K562 (cell line): ENCODE measurements at regions not wholly inside any gene's neighbourhood (a gene's known extent, or its start where the extent isn't known, plus 50 kb on each side); places are given as distances from the start of the nearest gene placed in this dataset.
"Not testable (repeated sequence)": the region's sequence is repeated elsewhere in the genome, so short reads cannot be mapped to it uniquely, and the experiment has no call there.

ENCODE experiments used
- ATAC-seq: fragments of 200-7000 bp; cut with Tn5 transposase; 3 replicates; pipeline ENCODE4 v1.9.1; 2020; ENCODE audit warnings: moderate library complexity
- BruUV-seq: library from RNA; stranded (reverse); fragments of 400-500 nt; replicated peaks from 2 replicates; lab custom pipeline; 2021; lab: Mats Ljungman, UMichigan
- CTCF ChIA-PET: fragments of 300-600 bp; formaldehyde crosslinking; extraction: SDS; loops from one replicate; lab custom pipeline; 2021; ENCODE audit warnings: low intra/inter-chr PET ratio; lab: Yijun Ruan, JAX
- POLR2A ChIA-PET: fragments of 300-600, 350-650 bp; sonication (Branson Sonifier 250); formaldehyde crosslinking; extraction: SDS; loops from one replicate; lab custom pipeline; 2021; ENCODE audit warnings: antibody characterized with exemption, inconsistent platforms; lab: Yijun Ruan, JAX
- DNase-seq, 4 experiments: peaks; one replicate each; pipeline versions ENCODE4 v3.0.0 to v3.0.0-alpha.2; 2011 to 2018; ENCODE audit warnings: low spot score in 3 of 4, mixed read lengths in 3 of 4; ENCODE audit errors: extremely low read depth in 1 of 4
- FAIRE-seq: peaks from 2 replicates; lab custom pipeline; 2011; peaks lifted over from hg19 to GRCh38; lab: Jason Lieb, UNC
- H2AFZ ChIP-seq: 2 replicates; pipeline ENCODE4 v1.6.0; 2011; ENCODE audit warnings: low read depth, low read length, control low read depth, inconsistent platforms
- H3K27ac ChIP-seq: fragments of 200-600 bp; 3 replicates; pipeline ENCODE4 v1.8.0; 2011; ENCODE audit warnings: low read depth, mild to moderate bottlenecking, control low read depth, inconsistent platforms, low read length, moderate library complexity, mixed read lengths; ENCODE audit errors: extremely low read depth
- H3K27me3 ChIP-seq, 2 experiments: fragments of 300-600 bp in 1 of 2; 2 replicates in 1 of 2; 3 replicates in 1 of 2; pipeline versions ENCODE4 v1.6.0 to v1.8.0; 2011; ENCODE audit warnings: inconsistent platforms in 2 of 2, low read length in 2 of 2, mild to moderate bottlenecking in 1 of 2, mixed read lengths in 1 of 2, moderate library complexity in 1 of 2; ENCODE audit not compliant: control insufficient read depth in 2 of 2, insufficient read depth in 2 of 2
- H3K36me3 ChIP-seq: fragments of 300-600 bp; 3 replicates; pipeline ENCODE4 v1.8.0; 2011; ENCODE audit warnings: mild to moderate bottlenecking, low read length, inconsistent platforms; ENCODE audit not compliant: control insufficient read depth, insufficient read depth
- H3K4me1 ChIP-seq, 2 experiments: fragments of 200-600 bp in 1 of 2; replicated peaks in 1 of 2; 2 replicates in 1 of 2; 3 replicates in 1 of 2; pipeline versions ENCODE4 v1.5.1 to v1.8.0; 2011; ENCODE audit warnings: inconsistent platforms in 2 of 2, low read length in 2 of 2, mild to moderate bottlenecking in 1 of 2, mixed read lengths in 1 of 2, moderate library complexity in 1 of 2; ENCODE audit not compliant: control insufficient read depth in 2 of 2, insufficient read depth in 2 of 2
- H3K4me2 ChIP-seq: 2 replicates; pipeline ENCODE4 v1.6.1; 2011; ENCODE audit warnings: low read length, control low read depth, inconsistent platforms, mixed read lengths; ENCODE audit not compliant: insufficient read depth
- H3K4me3 ChIP-seq: fragments of 200-600 bp; sonication (generic), shearing (Covaris generic); 2 replicates; pipeline ENCODE4 v1.5.1; 2016; ENCODE audit warnings: control low read depth, inconsistent platforms
- H3K79me2 ChIP-seq: fragments of 200-600 bp; 3 replicates; pipeline ENCODE4 v1.8.0; 2011; ENCODE audit warnings: low read length, inconsistent platforms; ENCODE audit not compliant: control insufficient read depth, insufficient read depth
- H3K9ac ChIP-seq, 2 experiments: 2 replicates each; pipeline versions ENCODE4 v1.6.0 to v1.6.1; 2011; ENCODE audit warnings: low read depth in 2 of 2, low read length in 2 of 2, control low read depth in 1 of 2, inconsistent platforms in 1 of 2, mild to moderate bottlenecking in 1 of 2, mixed read lengths in 1 of 2; ENCODE audit not compliant: insufficient read depth in 1 of 2
- H3K9me1 ChIP-seq: one replicate; pipeline ENCODE4 v1.6.0; 2011; ENCODE audit warnings: inconsistent platforms, mild to moderate bottlenecking, low read length, moderate library complexity; ENCODE audit not compliant: control insufficient read depth, insufficient read depth
- H3K9me3 ChIP-seq: replicated peaks from 2 replicates; pipeline ENCODE4 v1.5.1; 2011; ENCODE audit warnings: low read depth, low read length, inconsistent platforms; ENCODE audit not compliant: control insufficient read depth, insufficient read depth
- H4K20me1 ChIP-seq: replicated peaks from 2 replicates; pipeline ENCODE4 v1.6.1; 2011; ENCODE audit warnings: low read length, inconsistent platforms, mixed read lengths; ENCODE audit not compliant: control insufficient read depth, insufficient read depth
- BCLAF1 ChIP-seq, 2 experiments: fragments of 450-650 bp in 1 of 2; IDR thresholded peaks; 2 replicates each; pipeline ENCODE4 v1.6.1; 2011 to 2017; ENCODE audit warnings: low read depth in 2 of 2, antibody characterized with exemption in 1 of 2, borderline replicate concordance in 1 of 2, low read length in 1 of 2, mild to moderate bottlenecking in 1 of 2, mixed read lengths in 1 of 2; ENCODE audit not compliant: control insufficient read depth in 1 of 2
- CC2D1A ChIP-seq: fragments of 450-650 bp; IDR thresholded peaks from 2 replicates; pipeline ENCODE4 v1.6.1; 2017; ENCODE audit warnings: mild to moderate bottlenecking
- FUS ChIP-seq: fragments of 200-400 bp; formaldehyde crosslinking; optimal IDR thresholded peaks from 2 replicates; pipeline ENCODE3; 2017; ENCODE audit warnings: low read depth, low read length
- NFXL1 ChIP-seq: fragments of 450-650 bp; formaldehyde crosslinking; IDR thresholded peaks from 2 replicates; pipeline ENCODE4 v1.4.0; 2021; ENCODE audit warnings: mild to moderate bottlenecking
- NFYB ChIP-seq: IDR thresholded peaks from 2 replicates; pipeline ENCODE4 v1.6.1; 2011; ENCODE audit warnings: mild to moderate bottlenecking, moderate library complexity; ENCODE audit not compliant: insufficient read length; ENCODE audit errors: extremely low read depth
- PCBP2 ChIP-seq: fragments of 200-400 bp; formaldehyde crosslinking; IDR thresholded peaks from 2 replicates; pipeline ENCODE4 v1.6.1; 2018; ENCODE audit warnings: low read length, low read depth, mild to moderate bottlenecking, moderate library complexity; ENCODE audit not compliant: poor library complexity, severe bottlenecking
- RFX7 ChIP-seq: fragments of 250-450 bp; sonication (Bioruptor Pico); IDR thresholded peaks from 2 replicates; pipeline ENCODE4 v1.5.1; 2021; ENCODE audit warnings: mild to moderate bottlenecking
- SETDB1 ChIP-seq: IDR thresholded peaks from one replicate; pipeline ENCODE4 v1.6.1; 2012; ENCODE audit warnings: low read length, control low read depth, inconsistent platforms
- TOE1 ChIP-seq, 2 experiments: fragments of 450-650 bp in 1 of 2; sonication (generic) in 1 of 2; formaldehyde crosslinking in 1 of 2; IDR thresholded peaks; 2 replicates each; pipeline versions ENCODE4 v1.7.1 to v1.8.0; 2016 to 2022; ENCODE audit warnings: borderline replicate concordance in 2 of 2, mild to moderate bottlenecking in 2 of 2, antibody characterized with exemption in 1 of 2, inconsistent platforms in 1 of 2, low read depth in 1 of 2, missing genetic modification reagents in 1 of 2, moderate library complexity in 1 of 2
- ZNF77 ChIP-seq: fragments of 250-450 bp; sonication (Bioruptor Pico); IDR thresholded peaks from 2 replicates; pipeline ENCODE4 v1.5.0; 2020
- WGBS: fragments of 100-300 bp; shearing (Covaris generic); methylation state at CpG from one replicate; pipeline ENCODE4 v1.1.6; 2016; ENCODE audit warnings: low coverage, mixed read lengths; ENCODE audit not compliant: insufficient coverage; ENCODE audit errors: missing lambda C conversion rate; 5-methylcytosine and 5-hydroxymethylcytosine counted together
- in situ Hi-C: fragments of 300-500 bp; cut with MboI; formaldehyde crosslinking; loops from 4 replicates; pipeline ENCODE4 v1.15.0; 2018; ENCODE audit warnings: inconsistent platforms, mixed read lengths
- intact Hi-C: fragments of 100-400 bp; cut with micrococcal nuclease; formaldehyde crosslinking; loops from 2 replicates; pipeline ENCODE4 v1.14.2; 2022

DNA sequence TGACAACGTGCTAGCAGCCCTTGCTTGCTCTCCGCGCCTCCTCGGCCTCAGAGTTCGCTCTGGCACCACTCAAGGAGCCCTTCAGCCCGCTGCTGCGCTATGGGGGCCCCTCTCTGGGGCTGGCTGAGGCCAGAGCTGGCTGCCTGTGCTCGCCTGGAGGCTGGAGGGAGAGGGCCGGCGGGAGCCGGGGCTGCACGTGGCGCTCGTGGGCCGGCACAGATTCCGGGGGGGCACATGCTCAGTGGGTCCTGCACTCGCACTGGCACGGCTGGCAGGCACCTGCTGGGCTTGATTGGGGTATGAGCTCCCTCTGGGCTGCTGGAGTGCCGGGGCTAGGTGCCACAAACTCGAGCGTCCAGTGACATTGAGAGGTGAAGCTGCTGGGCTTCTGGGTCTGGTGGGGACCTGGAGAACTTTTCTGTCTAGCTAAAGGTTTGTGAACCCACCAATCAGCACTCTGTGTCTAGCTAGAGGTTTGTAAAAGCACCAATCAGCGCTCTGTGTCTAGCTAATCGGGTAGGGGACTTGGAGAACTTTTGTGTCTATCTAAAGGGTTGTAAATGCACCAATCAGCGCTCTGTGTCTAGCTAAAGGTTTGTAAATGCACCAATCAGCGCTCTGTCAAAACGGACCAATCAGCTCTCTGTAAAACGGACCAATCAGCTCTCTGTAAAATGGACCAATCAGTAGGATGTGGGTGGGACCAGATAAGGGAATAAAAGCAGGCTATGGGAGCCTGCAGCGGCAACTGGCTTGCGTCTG, 119.4 kb downstream of the RAP2B start:
- intact Hi-C loops, POLR2A ChIA-PET, DNase-seq, H4K20me1 ChIP-seq, H3K4me3 ChIP-seq, H2AFZ ChIP-seq, H3K9ac ChIP-seq: not testable (repeated sequence)
- CTCF ChIA-PET = interaction anchor here (0.7 kb wide), 1 partner anchor 1167 kb away, joined by 3 read pairs; no protein-coding TSS in a partner anchor
- TF ChIP-seq CC2D1A (0 out of 2 replicates have a peak, but pooled peaks have one; percentile 20), NFYB (peak; percentile 56)
- TF ChIP-seq, all 486 proteins: peak for 2; not testable (repeated sequence) for 484
- H3K4me1 ChIP-seq = peaks cover 0 to 22% of the 10 kb centered on the region in 2 experiments; a peak in 2 of 5 replicates
- H3K27ac ChIP-seq, H3K79me2 ChIP-seq, H3K9me3 ChIP-seq, FAIRE-seq, H3K4me2 ChIP-seq, H3K9me1 ChIP-seq, H3K27me3 ChIP-seq, BruUV-seq, H3K36me3 ChIP-seq, ATAC-seq: not testable (repeated sequence)
- in situ Hi-C loops = loop anchor here (25.0 kb wide), 1 partner anchor 244 kb away; no protein-coding TSS in a partner anchor
- 75% methylated on average over 17 of the region's 29 CpGs for WGBS

- Histone ChIP-seq H3K27ac (no peak overlapping the region), H3K4me3 (no peak overlapping the region), H3K36me3 (no peaks in the 10 kb centered on the region), H4K20me1 (no peaks in the 10 kb centered on the region), H3K79me2 (no peaks in the 10 kb centered on the region), H3K4me1 (peaks cover 0 to 22% of the 10 kb centered on the region in 2 experiments; a peak in 2 of 5 replicates), H3K9ac (no peak overlapping the region), H2AFZ (no peak overlapping the region), H3K27me3 (no peaks in the 10 kb centered on the region), H3K4me2 (no peak overlapping the region), H3K9me1 (no peaks in the 10 kb centered on the region), H3K9me3 (no peaks in the 10 kb centered on the region)
- ChIA-PET POLR2A (no interaction called here), CTCF (no interaction called here)
- DNase-seq (no peak), ATAC-seq (no peak), FAIRE-seq (no peak)
- no TSS peak for BruUV-seq
- in situ Hi-C loops = loop anchor here (25.0 kb wide), 1 partner anchor 245 kb away; no protein-coding TSS in a partner anchor
- intact Hi-C loops = no loop called here
- 88% methylated on average over 5 of the region's 5 CpGs for WGBS
- TF ChIP-seq FUS = no peak
- no peak for TF ChIP-seq BCLAF1 (IDR thresholded peaks at IDR 0.05; ENCODE audit: borderline replicate concordance in 1 of 2, control insufficient read depth in 1 of 2, low read depth in 2 of 2, low read length in 1 of 2)
- no peak for TF ChIP-seq SETDB1
- no peak for TF ChIP-seq RFX7 (CRISPR knock-in tag)
- TF ChIP-seq NFXL1 (CRISPR knock-in tag) = no peak
- no peak for TF ChIP-seq ZNF77 (CRISPR knock-in tag)
- TF ChIP-seq TOE1 (IDR thresholded peaks at IDR 0.05; ENCODE audit: borderline replicate concordance) = no peak
- TF ChIP-seq TOE1 (CRISPR knock-in tag; IDR thresholded peaks at IDR 0.05; ENCODE audit: borderline replicate concordance, low read depth) = no peak
- TF ChIP-seq PCBP2 = no peak
Observed at GRCh38 chr3:153282355-153282754, 120.3 kb downstream of the RAP2B start.
